ENCODE measurements at regions not wholly inside any gene's neighbourhood (a gene's known extent, or its start where the extent isn't known, plus 50 kb on each side); places are given as distances from the start of the nearest gene placed in this dataset.

DNA sequence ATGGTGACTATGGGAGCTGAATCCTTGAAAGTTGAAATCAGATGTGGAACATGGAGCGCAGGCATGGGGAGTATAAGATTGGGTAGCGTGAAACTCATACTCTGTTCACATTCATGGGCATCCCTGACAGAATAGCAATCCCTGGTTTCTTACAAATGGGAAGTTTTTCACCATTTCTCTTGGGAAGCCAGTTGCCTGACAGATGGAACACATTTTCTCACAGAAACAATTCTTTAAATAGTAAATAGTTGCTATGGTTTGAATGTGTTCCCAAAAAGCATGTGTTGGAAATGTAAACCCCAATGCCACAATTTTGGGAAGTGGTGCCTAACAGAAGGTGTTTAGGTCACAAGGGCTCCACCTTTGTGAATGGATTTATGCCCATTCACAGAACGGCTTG, 262.8 kb upstream of the HS3ST5 start:
- DNase-seq, result no peak

DNA sequence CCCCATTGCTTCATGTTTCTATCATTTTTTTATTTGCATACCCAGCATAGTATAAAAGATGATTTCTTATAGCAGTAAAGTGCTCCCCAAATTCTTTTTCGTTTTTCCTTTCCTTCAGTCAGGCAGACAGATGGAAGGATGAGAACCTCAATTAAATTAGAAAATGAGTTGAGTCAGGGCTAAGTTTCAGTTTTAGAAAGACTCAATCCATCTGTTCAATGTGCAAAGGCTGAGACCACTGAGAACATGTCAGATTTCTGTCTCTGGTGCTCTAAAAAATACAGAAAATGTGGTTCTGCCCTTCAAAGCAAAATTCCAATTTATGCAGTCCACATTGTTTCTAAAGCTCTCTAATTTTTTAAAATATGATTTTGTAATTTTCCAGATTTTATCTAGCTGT, 257.6 kb upstream of the HS3ST5 start:
- DNase-seq, result no peak

DNA sequence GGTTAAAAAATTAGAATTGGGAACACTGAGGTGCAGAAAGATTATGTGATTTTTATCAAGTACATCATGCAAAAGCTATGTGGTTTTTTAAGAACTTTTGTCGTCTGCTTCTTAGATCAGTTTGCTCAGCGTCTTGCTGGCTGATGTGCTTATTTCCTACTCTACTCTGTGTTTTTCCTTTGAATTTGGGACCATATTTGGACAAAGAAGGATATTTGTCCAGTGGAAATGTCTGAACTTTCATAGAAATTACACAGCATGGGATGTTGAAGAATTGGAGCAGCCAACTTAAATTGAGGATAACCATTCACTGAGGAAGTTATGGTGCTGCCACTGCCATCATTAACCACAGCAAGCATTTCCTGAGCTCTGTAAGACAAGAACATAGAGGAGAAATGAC, 252.8 kb upstream of the HS3ST5 start:
- DNase-seq, result no peak

DNA sequence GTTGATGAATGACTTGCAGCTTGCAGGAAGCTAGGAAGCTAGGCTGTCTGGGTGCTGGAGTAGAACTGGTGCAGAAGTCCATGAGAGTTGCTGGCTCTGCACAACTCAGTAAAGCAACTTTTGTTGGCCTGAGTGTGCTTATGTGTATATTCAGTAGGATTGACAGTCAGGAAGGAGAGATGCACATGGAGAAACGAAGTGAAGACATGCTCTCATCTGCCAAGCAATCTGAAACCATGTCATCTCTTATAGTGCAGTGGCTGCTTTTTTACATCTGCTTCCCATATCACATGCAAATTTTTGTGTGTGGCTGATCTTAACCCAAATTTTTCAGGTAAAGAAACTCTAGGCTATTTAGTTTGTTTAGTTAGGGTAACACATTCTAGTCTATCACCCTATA, 252.4 kb upstream of the HS3ST5 start:
- DNase-seq, result no peak

DNA sequence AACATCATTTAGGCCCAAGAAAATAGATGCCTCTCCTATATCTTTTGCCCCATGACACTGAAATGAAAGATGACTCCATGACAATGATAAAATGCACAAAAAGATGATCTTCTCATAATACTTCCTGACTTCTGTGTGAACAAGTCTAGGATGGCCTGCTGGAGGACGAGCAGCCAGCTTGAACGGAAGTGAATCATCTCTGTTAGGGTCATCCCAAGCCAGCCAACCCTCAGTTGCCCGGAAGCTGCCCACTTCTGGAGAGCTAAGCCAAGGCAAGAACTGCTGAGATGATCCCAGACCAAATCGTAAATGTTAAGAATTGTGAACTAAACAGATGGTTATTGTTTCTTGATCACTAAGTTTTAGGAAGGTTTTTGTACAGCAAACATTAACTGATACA, 249.7 kb upstream of the HS3ST5 start:
- DNase-seq, result no peak

DNA sequence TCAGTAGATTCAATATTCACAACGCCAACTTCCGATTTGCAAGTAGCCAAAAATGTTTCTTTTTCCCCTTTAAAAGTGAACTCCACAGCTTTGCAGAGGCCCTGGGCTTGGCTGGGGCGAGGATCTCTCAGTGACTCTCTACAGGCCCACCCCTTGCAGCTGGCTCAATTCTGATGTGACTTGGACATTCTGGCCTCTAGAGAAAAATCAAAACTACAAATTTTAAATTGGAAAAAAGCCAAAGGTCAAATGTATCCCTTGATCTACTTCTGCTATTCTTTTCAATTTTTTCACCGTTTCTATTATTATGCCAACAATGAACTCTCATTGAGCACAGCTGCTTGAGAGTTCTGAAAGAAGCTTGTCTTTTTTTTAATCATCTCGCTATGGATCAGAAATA, 245.9 kb upstream of the HS3ST5 start:
- no peak for DNase-seq

DNA sequence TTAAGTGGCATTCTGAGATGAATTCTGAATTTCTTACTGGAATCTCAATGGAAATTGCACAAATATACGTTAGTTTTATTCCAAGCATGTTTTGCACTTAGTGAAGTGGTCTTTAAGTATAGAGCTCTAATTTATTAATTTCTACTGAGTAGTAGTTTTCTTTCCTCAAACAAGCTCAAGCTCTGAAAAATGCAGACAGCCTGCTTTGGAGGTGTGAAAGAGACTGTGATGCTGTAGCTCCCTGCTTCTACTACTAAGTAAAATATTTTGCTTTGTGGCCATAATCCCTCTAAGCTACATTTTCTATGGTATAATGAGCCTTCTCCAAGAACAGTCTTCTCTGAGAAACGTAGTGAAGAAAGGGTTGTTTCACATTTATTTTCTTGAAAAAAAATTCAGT, 243.5 kb upstream of the HS3ST5 start:
- no peak for DNase-seq

DNA sequence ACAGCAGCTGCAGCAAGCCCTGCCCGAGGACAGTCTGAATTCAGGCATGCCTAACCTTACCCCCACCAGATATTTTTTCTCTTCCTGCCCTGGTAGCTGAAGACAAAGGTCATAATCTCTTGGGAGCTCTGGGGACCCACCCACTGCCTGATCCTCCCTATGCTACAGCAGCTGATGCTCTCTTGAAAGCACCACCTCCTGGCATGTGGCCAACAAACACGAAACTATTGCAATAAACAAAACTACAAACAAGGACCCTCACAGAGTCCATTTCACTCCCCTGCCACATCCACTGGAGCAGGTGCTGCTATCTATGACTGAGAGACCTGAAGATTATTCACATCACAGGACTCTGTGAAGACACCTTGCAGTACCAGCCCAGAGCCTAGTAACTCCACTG, 238.5 kb upstream of the HS3ST5 start:
- no peak for DNase-seq

DNA sequence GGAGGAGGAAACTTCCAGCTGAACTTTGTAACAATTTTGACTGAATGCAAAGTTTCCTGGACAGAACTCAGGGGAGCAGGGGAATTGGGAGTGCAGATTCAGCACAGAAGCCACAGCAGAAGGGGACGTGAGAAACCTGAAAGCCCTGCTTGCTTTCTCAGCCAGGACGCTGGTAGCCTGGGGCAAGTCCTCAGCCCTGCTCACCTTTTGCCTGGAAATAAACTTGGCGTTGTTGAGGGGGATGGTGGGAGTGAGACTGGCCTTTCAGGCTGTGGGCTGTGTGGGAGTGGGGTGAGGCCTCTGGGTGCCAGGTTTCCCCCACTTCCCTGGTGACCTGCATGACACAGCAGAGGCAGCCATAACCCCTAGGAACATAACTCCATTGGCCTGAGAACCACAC, 238.1 kb upstream of the HS3ST5 start:
- DNase-seq, result no peak

DNA sequence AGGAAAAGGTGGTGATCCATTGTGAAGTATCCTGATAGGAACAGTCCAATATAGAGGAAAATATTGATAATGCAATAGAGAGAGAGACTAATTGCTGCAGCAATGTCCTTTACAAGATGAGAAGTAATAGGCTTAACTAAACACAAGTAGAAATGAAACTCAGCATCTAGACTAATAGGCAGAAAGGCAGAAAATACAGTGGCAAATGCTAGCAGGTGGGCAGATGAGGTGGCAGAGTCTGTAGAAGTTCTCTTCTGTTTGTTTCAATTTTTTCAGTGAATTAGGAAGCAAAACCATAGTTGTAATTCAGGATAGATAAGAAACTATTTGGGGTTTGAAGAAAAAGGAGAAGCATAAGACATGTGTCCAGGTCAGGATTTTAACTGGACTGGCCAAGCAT, 236.7 kb upstream of the HS3ST5 start:
- DNase-seq, result no peak

DNA sequence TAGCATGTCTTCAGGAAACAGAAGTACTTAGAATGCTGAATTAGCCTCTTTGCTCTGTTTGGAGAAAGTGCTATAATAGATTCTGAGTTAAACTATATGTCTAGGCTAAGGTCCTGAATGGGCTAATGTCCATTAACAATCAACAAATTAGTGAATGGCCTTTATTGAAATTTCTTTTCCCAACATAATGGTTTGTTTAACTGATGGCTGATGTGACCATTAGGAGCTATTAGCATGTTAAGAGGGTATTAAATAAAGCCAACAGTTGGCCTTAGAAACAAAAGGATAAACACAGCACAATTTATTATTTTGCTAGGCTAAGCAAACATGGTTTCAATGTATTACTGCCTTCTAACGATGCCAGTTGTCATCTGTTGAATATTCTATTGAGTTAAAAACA, 234.3 kb upstream of the HS3ST5 start:
- no peak for DNase-seq

DNA sequence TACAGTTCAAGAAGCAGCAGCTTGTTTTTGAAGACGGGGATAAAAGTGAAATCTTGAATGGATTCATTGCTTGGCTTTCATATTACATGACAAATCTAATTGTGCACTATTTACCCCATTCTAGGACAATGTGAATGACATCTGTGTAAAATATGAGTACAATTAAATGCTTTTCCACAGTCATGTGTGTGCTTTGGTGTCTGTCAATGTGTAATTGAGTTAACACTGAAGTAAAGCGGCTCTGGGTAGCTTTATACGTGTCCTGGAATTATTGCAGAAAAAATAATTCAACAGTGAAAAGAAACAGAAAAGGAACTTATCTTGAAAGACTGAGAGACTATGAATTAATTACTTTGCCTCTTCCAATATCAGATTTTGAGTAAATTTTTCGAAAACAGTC, 233.5 kb upstream of the HS3ST5 start:
- no peak for DNase-seq

DNA sequence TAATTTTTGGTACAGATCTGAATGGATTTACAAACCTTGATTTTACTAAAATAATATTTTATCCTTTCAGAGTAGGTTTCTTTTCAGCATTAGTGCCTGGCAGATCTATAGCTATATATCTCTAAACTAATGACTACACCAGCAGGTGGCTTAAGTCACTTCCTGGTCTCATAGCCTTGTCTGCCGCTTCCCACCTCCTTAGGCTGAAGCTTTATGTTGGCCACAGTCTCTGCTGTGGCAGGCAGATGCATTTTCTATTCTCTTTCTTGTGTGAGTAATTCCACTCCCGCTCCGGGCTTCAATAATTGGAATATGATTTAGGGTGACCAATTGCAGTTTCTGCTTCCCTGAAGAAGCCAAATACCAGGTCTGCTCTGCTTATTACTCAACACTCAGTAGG, 226.8 kb upstream of the HS3ST5 start:
- DNase-seq, result no peak

DNA sequence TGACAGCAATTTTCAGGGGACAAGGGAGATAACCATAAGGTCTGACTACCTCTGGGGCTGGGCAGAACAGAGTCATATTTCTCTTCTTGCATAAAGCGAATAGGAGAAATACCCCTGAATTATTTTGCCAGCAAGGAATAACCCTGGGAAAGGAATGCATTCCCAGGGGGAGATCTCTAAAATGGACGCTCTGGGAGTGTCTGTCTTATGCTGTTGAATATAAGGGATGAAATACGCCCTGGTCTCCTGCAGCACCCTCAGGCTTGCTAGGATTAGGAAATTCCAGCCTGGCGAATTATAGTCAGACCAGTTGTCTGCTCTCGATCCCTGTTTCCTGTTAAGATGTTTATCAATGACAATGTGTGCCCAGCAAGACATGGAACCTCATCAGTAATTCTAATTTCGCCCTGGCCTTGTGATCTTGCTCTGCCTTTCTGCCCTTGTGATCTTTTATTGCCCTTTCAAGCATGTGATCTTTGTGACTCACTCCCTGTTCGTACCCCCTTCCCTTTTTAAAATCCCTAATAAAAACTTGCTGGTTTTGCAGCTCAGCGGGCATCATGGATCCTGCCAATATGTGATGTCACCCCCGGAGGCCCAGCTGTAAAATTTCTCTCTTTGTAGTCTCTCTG, 221.6 kb upstream of the HS3ST5 start:
- DNase-seq, result no peak

DNA sequence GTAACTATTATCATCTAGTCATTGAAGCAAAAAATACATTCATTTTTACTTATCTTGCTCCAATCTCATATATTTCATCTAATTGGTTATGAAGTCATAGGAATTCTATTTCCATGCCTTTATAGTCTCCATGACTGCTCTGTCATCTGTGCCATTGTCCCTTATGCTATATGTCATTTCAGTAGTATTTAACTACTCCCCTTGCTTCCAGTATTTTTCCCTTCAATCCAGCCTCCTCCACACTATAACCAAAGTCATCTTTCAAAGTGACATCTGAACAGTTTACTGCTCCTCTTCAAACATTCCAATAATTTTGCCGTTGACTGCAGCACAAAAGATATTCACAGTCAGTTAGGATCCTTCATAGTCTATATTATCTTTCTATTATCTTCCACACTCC, 216.6 kb upstream of the HS3ST5 start:
- DNase-seq, result no peak

DNA sequence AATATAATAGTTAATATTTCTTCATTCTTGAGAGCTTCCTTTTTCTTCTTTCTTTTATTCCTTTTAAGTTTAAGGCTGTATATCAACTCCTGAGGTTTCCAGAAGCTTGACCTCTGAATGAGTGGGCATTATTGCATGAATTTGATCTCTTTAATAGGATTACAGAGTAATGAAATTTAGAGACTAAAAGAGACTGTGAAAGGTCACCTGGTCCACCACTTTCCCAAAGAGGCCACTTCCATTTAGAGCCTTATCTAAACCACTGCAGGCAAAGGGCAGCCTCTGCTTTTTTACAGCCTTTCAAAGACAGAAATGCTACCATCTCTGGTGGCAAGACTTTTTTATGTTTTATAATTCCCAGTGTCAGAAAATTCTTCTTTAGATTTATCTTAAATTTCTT, 215.3 kb upstream of the HS3ST5 start:
- DNase-seq, result no peak

DNA sequence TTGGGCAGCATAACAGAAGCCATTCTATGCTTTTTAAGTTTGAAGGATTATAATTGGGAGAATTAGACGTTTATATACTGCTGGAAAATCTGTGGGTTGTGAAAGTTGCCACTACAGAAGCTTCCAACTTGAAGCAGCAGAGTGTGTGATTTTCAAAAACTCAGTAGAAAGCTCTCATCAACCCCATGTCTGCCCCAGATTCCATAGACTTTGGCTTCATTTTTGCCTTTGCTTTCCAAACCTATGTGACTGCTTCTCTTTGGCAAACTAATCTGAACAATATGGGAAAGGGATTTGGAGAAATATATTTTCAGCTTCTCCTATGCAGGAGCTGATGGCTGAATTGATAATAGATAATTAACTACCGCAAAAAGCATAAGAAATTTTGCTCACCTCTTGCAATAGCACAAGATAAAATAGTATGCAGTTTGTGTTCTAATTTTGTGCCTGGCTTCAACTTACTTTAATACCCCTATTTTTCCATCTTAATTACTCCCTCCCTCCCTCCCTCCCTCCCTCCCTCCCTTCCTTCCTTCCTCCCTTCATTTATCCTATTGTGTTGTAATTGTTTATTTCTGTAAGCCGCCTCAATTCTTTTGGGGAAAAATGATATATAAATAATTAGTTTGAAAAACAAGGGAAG, 214.1 kb upstream of the HS3ST5 start:
- DNase-seq, result no peak

DNA sequence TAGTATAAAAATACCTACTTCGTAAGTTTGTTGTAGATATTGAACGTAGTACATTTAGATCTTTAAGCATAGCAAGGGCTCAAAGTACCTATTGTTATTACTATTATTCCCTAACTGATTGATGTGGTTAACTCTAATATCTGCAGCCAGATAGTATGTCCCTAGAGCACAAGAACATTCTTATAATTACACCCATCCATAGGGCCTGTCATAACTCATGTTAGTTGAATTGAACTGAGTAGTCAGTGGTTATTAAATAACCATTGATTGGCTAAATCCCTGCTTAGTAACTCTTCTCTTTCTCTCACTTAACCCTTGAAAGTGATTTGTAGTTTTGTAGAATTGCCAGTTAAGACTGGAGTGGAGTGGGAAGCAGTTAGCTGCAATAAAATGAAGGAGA, 207.5 kb upstream of the HS3ST5 start:
- DNase-seq, result no peak

DNA sequence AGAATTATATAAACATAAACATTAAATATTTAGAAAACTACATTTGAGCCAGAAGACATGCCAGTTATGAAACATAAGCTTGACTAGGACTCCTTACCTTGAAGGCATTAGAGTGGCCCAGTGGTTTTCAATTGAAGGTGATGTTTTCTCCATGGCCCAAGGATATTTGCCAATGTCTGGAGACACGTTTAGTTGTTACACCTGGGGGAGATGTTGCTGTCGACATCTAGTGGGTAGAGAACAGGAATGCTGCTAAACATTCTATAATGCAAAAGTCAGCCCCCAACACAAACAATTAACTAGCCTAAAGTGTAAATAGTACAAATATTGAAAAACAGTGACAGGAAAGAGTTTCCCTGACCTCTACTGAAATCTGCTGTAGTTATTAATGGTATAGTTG, 200.9 kb upstream of the HS3ST5 start:
- DNase-seq, result no peak

DNA sequence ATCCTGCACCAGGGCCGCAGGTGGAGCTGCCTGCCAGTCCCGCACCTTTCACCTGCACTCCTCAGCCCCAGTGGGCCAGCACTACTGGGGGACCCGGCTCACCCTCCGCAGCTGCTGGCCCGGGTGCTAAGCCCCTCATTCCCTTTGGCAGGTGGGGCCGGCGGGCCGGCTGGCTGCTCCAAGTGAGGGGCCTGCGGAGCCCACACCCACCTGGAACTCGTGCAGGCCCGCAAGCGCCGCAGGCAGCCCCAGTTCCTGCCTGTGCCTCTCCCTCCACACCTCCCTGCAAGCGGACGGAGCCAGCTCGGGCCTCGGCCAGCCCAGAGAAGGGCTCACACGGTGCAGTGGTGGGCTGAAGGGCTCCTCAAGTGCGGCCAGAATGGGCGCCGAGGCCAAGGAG, 199.0 kb upstream of the HS3ST5 start:
- DNase-seq, result no peak

DNA sequence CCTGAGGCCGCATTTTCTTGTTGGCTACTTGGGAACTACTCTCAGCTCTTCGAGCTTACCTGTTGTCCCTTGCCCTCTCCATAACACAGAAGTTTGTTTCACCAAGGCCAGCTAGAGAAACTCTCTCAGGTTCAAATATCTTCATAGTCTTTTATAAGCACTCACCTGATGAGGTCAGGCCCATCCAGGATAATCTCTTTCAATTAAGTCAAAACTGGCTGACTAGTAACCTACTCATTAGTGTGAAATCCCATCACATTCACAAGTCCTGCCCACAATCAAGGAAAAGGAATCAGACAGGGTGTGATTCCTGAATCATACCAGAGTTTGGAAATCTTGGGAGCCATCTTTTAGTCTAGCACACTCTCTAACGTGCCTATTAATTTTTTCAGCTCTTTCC, 195.2 kb upstream of the HS3ST5 start:
- no peak for DNase-seq

DNA sequence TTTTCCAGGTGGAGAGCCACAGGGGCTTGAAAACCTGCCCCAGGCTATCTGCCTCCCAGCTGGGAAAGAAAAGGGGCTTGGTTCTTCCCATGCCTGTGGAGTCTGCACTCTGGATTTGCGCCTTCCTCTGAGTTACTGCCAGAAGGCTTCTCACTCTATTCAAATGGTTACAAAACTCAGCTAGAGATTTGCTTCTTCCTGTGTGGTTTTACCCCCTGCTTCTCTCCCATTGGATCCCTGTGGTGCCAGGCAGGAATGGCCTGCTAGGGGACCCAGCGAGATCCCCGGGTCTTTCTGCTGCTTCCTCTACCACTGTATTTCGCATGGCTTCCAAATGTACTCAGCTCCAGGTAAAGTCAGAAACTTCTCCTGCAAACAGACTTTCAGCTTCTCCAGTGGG, 192.0 kb upstream of the HS3ST5 start:
- DNase-seq, result no peak

DNA sequence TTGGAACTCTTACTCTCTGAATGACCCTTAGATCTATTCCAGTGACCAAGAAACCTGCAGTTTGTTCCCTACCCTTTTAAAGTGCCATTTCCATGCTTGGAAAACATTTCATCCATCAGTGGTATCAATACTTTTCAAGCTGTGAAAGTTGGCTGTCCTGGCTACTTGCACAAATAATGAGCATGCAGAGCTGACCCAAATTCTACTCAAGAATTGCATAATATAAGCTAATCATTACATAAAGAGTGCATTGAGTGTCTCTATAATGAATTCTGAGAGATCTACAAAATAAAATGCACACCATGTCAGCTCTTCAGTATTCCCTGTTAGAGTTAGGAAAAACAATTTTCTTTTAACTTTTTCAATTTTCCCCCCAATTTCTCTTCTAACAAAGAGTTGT, 181.3 kb upstream of the HS3ST5 start:
- DNase-seq, result no peak

DNA sequence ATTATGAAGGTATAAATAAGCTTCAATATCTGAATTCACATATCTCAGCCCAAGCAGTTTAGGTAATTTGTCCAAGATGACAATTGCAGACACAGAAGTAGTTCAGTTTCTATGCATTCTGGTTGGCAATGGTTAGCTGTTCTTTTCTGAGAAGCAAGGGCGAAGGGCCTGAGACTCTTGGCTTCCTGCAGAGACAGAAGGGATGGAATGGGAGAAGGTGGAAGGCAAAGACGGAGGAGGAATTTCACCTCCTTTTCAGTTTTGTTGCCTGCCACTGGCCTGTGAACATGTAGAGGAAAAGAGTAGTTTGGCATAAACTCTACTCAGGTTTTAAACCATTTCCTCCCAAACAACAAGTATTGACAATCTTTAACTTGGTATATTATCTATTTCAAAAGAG, 180.7 kb upstream of the HS3ST5 start:
- DNase-seq, result no peak

DNA sequence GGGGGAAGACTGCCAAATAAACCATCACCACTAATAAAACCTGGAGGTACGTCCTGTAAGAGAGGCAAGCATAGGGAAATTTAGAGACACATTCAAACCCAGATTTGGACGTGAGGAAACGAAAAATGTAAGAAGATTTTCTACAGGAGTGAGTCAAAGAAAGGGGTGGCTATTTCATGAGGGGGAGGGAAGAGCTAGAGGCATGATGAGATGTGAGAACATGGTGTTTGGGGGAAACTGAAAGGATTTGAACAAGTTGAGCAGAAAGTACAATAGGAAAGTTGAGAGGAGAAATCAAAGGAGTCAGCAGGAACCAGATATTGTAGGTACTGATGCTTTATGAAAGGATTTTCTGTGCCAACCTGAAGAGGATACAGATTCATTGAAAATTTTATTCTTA, 179.1 kb upstream of the HS3ST5 start:
- no peak for DNase-seq

DNA sequence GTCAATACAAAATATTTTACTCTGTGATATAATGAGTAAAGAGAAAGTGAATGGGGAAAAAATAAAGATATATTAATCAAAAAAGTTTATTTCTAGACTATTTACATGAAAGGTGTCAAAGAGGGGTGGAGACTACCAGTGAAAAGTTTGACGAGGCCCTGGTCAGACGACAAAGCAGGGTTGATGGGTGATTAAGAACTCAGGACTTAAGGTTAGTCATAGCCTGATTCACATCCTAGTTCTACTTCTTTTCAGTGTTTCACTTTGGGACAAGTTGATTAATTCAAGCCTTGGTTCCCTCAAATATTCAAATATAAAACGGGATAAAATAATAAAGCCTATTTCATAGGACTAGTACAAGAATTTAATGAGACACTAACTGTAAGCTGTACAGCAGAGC, 178.2 kb upstream of the HS3ST5 start:
- no peak for DNase-seq

All from hematopoietic multipotent progenitor cell treated with erythropoietin and hydrocortisone succinate and interleukin-3 and kit ligand, for 6 days (in vitro differentiated cells).